ENCODE measurements at regions not wholly inside any gene's neighbourhood (a gene's known extent, or its start where the extent isn't known, plus 50 kb on each side); places are given as distances from the start of the nearest gene placed in this dataset.

- TF ChIP-seq, protein P1, sequence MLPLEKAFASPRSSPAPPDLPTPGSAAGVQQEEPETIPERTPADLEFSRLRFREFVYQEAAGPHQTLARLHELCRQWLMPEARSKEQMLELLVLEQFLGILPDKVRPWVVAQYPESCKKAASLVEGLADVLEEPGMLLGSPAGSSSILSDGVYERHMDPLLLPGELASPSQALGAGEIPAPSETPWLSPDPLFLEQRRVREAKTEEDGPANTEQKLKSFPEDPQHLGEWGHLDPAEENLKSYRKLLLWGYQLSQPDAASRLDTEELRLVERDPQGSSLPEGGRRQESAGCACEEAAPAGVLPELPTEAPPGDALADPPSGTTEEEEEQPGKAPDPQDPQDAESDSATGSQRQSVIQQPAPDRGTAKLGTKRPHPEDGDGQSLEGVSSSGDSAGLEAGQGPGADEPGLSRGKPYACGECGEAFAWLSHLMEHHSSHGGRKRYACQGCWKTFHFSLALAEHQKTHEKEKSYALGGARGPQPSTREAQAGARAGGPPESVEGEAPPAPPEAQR (CRISPR knock-in tag; IDR thresholded peaks at IDR 0.05): no peak
- TF ChIP-seq, protein P2, sequence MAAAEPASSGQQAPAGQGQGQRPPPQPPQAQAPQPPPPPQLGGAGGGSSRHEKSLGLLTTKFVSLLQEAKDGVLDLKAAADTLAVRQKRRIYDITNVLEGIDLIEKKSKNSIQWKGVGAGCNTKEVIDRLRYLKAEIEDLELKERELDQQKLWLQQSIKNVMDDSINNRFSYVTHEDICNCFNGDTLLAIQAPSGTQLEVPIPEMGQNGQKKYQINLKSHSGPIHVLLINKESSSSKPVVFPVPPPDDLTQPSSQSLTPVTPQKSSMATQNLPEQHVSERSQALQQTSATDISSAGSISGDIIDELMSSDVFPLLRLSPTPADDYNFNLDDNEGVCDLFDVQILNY (CRISPR knock-in tag; IDR thresholded peaks at IDR 0.05): no peak
- TF ChIP-seq ZBTB43 (CRISPR knock-in tag; IDR thresholded peaks at IDR 0.05) (no peak), ELF4 (CRISPR knock-in tag; IDR thresholded peaks at IDR 0.05; ENCODE audit: low read depth) (no peak), USF2 (CRISPR knock-in tag; IDR thresholded peaks at IDR 0.05) (no peak), ZNF423 (CRISPR knock-in tag; IDR thresholded peaks at IDR 0.05) (no peak)
- TF ChIP-seq, protein P3, sequence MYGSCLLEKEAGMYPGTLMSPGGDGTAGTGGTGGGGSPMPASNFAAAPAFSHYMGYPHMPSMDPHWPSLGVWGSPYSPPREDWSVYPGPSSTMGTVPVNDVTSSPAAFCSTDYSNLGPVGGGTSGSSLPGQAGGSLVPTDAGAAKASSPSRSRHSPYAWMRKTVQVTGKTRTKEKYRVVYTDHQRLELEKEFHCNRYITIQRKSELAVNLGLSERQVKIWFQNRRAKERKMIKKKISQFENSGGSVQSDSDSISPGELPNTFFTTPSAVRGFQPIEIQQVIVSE (CRISPR knock-in tag; IDR thresholded peaks at IDR 0.05; ENCODE audit: borderline replicate concordance): no peak
These were observed 290.7 kb upstream of the TMEM229A start (continued) for GRCh38 chr7:124323597-124323996.

GRCh38 chr7:124322561-124322960 lies 289.7 kb upstream of the TMEM229A start:
- H3K27ac Mint-ChIP-seq: no peak overlapping the region
- H3K27me3 Mint-ChIP-seq (ENCODE audit: low read depth): no peaks in the 10 kb centered on the region; the same call in 1 of the 2 replicates
- ChIA-PET POLR2A (no interaction called here), CTCF (no interaction called here)
- no peaks in the 10 kb centered on the region for H3K36me3 Mint-ChIP-seq
- TF ChIP-seq USF2 (CRISPR knock-in tag; IDR thresholded peaks at IDR 0.05) (no peak), ZNF121 (CRISPR knock-in tag; IDR thresholded peaks at IDR 0.05) (no peak), NR3C1 (CRISPR knock-in tag; conservative IDR thresholded peaks at IDR 0.05; ENCODE audit: low read depth) (no peak), TCF7 (CRISPR knock-in tag; IDR thresholded peaks at IDR 0.05; ENCODE audit: low read depth) (no peak), TEAD1 (CRISPR knock-in tag; IDR thresholded peaks at IDR 0.05) (no peak)
- no peak for DNase-seq (ENCODE audit: low spot score)
- no peak for ATAC-seq
- no peaks in the 10 kb centered on the region for H3K4me1 Mint-ChIP-seq
- H3K4me3 Mint-ChIP-seq: no peak overlapping the region
- no peaks in the 10 kb centered on the region for H3K9me3 Mint-ChIP-seq

DNA sequence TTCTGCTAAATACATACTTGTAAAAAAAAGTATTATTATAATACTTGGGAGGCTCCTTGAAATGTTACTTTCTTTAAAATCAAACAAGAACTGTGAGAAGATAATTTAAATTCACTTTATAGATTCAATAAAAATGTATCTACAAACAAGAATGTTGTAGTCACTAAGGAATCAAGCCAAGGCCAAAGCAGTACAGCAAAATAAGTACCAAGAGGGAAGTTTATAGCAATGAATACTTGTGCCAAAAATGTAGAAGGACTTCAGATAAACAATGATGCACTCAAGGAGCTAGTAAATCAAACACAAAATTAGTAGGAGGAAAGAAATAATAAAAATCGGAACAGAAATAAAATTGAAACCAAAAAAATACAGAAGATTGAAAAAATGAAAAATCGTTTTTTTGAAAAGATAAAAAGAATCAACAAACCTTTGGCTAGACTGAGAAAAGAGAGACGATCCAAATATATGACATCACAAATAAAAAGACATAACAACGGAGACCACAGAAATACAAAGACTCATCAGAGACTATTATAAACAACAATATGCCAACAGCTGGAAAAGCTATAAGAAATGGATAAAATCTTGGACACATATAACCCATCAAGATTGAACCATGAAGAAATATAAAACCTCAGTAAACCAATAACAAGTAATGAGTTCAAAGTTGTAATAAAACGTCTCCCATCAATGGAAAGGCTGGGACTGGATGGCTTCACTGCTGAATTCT lies 286.0 kb upstream of the TMEM229A start:
- POLR2A ChIA-PET: no interaction called here
- Mint-ChIP-seq H3K9me3 (no peaks in the 10 kb centered on the region), H3K36me3 (no peaks in the 10 kb centered on the region), H3K27ac (no peak overlapping the region), H3K4me3 (no peak overlapping the region), H3K4me1 (no peaks in the 10 kb centered on the region), H3K27me3 (ENCODE audit: low read depth) (no peaks in the 10 kb centered on the region; the same call in 1 of the 2 replicates)
- CTCF ChIA-PET: no interaction called here
- no peak for TF ChIP-seq JAZF1 (CRISPR knock-in tag; IDR thresholded peaks at IDR 0.05)
- TF ChIP-seq EMX1 (CRISPR knock-in tag; IDR thresholded peaks at IDR 0.05): no peak
- no peak for TF ChIP-seq ATF3 (CRISPR knock-in tag; conservative IDR thresholded peaks at IDR 0.05)
- TF ChIP-seq, protein P4, sequence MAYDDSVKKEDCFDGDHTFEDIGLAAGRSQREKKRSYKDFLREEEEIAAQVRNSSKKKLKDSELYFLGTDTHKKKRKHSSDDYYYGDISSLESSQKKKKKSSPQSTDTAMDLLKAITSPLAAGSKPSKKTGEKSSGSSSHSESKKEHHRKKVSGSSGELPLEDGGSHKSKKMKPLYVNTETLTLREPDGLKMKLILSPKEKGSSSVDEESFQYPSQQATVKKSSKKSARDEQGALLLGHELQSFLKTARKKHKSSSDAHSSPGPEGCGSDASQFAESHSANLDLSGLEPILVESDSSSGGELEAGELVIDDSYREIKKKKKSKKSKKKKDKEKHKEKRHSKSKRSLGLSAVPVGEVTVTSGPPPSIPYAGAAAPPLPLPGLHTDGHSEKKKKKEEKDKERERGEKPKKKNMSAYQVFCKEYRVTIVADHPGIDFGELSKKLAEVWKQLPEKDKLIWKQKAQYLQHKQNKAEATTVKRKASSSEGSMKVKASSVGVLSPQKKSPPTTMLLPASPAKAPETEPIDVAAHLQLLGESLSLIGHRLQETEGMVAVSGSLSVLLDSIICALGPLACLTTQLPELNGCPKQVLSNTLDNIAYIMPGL (CRISPR knock-in tag; IDR thresholded peaks at IDR 0.05): no peak
- no peak for TF ChIP-seq GRHL2 (CRISPR knock-in tag; IDR thresholded peaks at IDR 0.05; ENCODE audit: insufficient replicate concordance, severe bottlenecking)
- DNase-seq (ENCODE audit: low spot score): no peak
- no peak for ATAC-seq

Measured in WTC11 (cell line).